Panc1 (cell line): ENCODE measurements at regions not wholly inside any gene's neighbourhood (a gene's known extent, or its start where the extent isn't known, plus 50 kb on each side); places are given as distances from the start of the nearest gene placed in this dataset.

Experiments used
- ATAC-seq: fragments of 200-7000 bp; cut with Tn5 transposase; 2 replicates; pipeline ENCODE4 v1.9.1; 2020; ENCODE audit warnings: mild to moderate bottlenecking, moderate library complexity
- BruUV-seq: library from RNA; stranded (reverse); fragments of 400-500 nt; replicated peaks from 2 replicates; lab custom pipeline; 2021; lab: Mats Ljungman, UMichigan
- CTCF ChIA-PET: fragments of 300-600 bp; sonication (Branson Sonifier 250); formaldehyde crosslinking; loops from one replicate; lab custom pipeline; 2022; ENCODE audit warnings: antibody characterized with exemption; lab: Charles Lee
- POLR2A ChIA-PET: fragments of 300-600 bp; sonication (Branson Sonifier 250); formaldehyde crosslinking; loops from one replicate; lab custom pipeline; 2022; ENCODE audit warnings: antibody characterized with exemption; lab: Charles Lee
- DNase-seq: peaks from one replicate; pipeline ENCODE4 v3.0.0-alpha.2; 2010; ENCODE audit warnings: low read depth, low spot score
- H3K27ac ChIP-seq: 2 replicates; pipeline ENCODE4 v1.5.1; 2011; ENCODE audit warnings: mild to moderate bottlenecking, low read length, inconsistent platforms
- H3K27me3 ChIP-seq: fragments of 200-500 bp; sonication (Bioruptor generic); 2 replicates; pipeline ENCODE4 v1.6.0; 2014; ENCODE audit warnings: low read length, inconsistent platforms; ENCODE audit not compliant: control insufficient read depth, insufficient read depth
- H3K36me3 ChIP-seq: fragments of 200-500 bp; sonication (Bioruptor generic); 2 replicates; pipeline ENCODE4 v1.5.1; 2014; ENCODE audit warnings: inconsistent platforms, mild to moderate bottlenecking, low read length, moderate library complexity; ENCODE audit not compliant: control insufficient read depth, insufficient read depth
- H3K4me1 ChIP-seq: 2 replicates; pipeline ENCODE4 v1.5.1; 2011; ENCODE audit warnings: inconsistent platforms, mild to moderate bottlenecking, low read length, moderate library complexity; ENCODE audit not compliant: control insufficient read depth, insufficient read depth
- H3K4me3 ChIP-seq, 2 experiments: 2 replicates each; pipeline ENCODE4 v1.5.1; 2011 to 2012; ENCODE audit warnings: low read depth in 2 of 2, low read length in 2 of 2, mild to moderate bottlenecking in 2 of 2, inconsistent platforms in 1 of 2, moderate library complexity in 1 of 2
- H3K9me3 ChIP-seq: fragments of 200-500 bp; sonication (Bioruptor generic); 2 replicates; pipeline ENCODE4 v1.5.1; 2014; ENCODE audit warnings: low read depth, mild to moderate bottlenecking, inconsistent platforms, low read length, moderate library complexity; ENCODE audit not compliant: control insufficient read depth, insufficient read depth
- POLR2AphosphoS5 ChIP-seq: IDR thresholded peaks from 2 replicates; pipeline ENCODE4 v1.6.1; 2012; ENCODE audit warnings: mild to moderate bottlenecking, low read depth, low read length, moderate library complexity
- SIN3A ChIP-seq: IDR thresholded peaks from 2 replicates; pipeline ENCODE4 v1.6.1; 2012; ENCODE audit warnings: low read depth, mild to moderate bottlenecking, low read length, moderate library complexity, borderline replicate concordance; ENCODE audit not compliant: insufficient read depth
- TCF7L2 ChIP-seq: IDR thresholded peaks from 2 replicates; pipeline ENCODE4 v1.6.1; 2011; ENCODE audit warnings: mild to moderate bottlenecking, low read depth, low read length, inconsistent platforms
- in situ Hi-C: cut with HindIII; loops from 2 replicates; pipeline ENCODE4 v1.10.0; 2016; ENCODE audit warnings: low sequenced_read_pairs, low pct_unique_long_range_greater_than_20kb
- intact Hi-C: fragments of 100-400 bp; cut with micrococcal nuclease; formaldehyde crosslinking; loops from one replicate; pipeline ENCODE4 v1.10.0; 2022; ENCODE audit not compliant: unreplicated experiment
- TF ChIP-seq, protein P1 (sequence below), 2 experiments: IDR thresholded peaks; 2 replicates each; pipeline ENCODE4 v1.6.1; 2011 to 2012; ENCODE audit warnings: low read depth in 2 of 2, control low read depth in 1 of 2, low read length in 1 of 2, mild to moderate bottlenecking in 1 of 2, moderate library complexity in 1 of 2; ENCODE audit not compliant: insufficient read depth in 1 of 2
- TF ChIP-seq, protein P2 (sequence below): fragments of 450-650 bp; IDR thresholded peaks from 2 replicates; pipeline ENCODE4 v1.5.1; 2017; ENCODE audit warnings: mild to moderate bottlenecking

DNA sequence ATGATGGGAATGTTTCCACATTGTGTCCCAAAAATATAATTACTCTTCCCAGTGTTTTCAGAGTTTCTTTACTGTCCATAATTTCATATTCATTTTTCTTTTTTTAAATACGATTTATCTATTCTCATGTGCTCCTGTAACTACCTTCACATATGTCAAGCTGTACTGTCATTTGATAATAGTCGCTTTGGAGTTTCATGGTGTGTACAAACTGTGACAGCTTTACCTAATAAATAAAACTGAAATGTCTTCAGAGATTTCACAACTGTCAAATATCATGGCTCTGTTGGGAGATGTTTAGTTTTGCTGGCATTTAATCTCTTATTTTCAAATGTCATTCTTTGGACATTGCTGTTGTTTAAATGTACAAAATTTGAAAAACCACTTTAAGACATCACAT is 450.2 kb downstream of the TLL1 start:
- CTCF ChIA-PET, result no interaction called here
- POLR2A ChIA-PET, result no interaction called here
- Histone ChIP-seq H3K4me3 (no peak overlapping the region), H3K9me3 (no peaks in the 10 kb centered on the region), H3K4me1 (no peaks in the 10 kb centered on the region), H3K27ac (no peak overlapping the region), H3K36me3 (no peaks in the 10 kb centered on the region), H3K27me3 (no peaks in the 10 kb centered on the region)
- ATAC-seq, result no peak
- intact Hi-C loops (no loop called here), in situ Hi-C loops (no loop called here)
- TF ChIP-seq, protein P1, sequence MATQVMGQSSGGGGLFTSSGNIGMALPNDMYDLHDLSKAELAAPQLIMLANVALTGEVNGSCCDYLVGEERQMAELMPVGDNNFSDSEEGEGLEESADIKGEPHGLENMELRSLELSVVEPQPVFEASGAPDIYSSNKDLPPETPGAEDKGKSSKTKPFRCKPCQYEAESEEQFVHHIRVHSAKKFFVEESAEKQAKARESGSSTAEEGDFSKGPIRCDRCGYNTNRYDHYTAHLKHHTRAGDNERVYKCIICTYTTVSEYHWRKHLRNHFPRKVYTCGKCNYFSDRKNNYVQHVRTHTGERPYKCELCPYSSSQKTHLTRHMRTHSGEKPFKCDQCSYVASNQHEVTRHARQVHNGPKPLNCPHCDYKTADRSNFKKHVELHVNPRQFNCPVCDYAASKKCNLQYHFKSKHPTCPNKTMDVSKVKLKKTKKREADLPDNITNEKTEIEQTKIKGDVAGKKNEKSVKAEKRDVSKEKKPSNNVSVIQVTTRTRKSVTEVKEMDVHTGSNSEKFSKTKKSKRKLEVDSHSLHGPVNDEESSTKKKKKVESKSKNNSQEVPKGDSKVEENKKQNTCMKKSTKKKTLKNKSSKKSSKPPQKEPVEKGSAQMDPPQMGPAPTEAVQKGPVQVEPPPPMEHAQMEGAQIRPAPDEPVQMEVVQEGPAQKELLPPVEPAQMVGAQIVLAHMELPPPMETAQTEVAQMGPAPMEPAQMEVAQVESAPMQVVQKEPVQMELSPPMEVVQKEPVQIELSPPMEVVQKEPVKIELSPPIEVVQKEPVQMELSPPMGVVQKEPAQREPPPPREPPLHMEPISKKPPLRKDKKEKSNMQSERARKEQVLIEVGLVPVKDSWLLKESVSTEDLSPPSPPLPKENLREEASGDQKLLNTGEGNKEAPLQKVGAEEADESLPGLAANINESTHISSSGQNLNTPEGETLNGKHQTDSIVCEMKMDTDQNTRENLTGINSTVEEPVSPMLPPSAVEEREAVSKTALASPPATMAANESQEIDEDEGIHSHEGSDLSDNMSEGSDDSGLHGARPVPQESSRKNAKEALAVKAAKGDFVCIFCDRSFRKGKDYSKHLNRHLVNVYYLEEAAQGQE (IDR thresholded peaks at IDR 0.05; ENCODE audit: insufficient read depth in 1 of 2, low read depth in 2 of 2, low read length in 1 of 2), result no peak
- TF ChIP-seq TCF7L2, result no peak
- TF ChIP-seq SIN3A, result no peak
- no peak for TF ChIP-seq POLR2AphosphoS5
- TF ChIP-seq, protein P2, sequence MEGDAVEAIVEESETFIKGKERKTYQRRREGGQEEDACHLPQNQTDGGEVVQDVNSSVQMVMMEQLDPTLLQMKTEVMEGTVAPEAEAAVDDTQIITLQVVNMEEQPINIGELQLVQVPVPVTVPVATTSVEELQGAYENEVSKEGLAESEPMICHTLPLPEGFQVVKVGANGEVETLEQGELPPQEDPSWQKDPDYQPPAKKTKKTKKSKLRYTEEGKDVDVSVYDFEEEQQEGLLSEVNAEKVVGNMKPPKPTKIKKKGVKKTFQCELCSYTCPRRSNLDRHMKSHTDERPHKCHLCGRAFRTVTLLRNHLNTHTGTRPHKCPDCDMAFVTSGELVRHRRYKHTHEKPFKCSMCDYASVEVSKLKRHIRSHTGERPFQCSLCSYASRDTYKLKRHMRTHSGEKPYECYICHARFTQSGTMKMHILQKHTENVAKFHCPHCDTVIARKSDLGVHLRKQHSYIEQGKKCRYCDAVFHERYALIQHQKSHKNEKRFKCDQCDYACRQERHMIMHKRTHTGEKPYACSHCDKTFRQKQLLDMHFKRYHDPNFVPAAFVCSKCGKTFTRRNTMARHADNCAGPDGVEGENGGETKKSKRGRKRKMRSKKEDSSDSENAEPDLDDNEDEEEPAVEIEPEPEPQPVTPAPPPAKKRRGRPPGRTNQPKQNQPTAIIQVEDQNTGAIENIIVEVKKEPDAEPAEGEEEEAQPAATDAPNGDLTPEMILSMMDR, result no peak
- BruUV-seq, result no TSS peak
- DNase-seq, result no peak

DNA sequence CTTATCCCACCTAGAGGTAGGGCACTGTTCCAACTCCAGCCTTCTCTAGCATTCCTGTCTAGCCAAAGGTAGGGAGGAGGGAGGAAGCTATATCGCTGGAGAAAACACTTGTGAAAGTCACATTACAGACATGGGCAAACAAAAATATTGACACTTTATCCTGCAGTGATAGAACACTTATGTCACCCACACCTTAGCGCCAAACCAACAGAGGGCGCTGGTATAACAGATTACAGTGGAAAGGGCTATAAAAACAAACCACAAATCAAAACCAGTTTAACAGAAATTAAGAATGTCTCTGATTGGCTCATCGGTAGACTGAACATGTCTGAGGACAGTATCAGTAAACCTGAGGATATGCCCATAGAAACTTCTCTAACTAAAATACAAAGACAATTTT is 451.3 kb downstream of the TLL1 start:
- no TSS peak for BruUV-seq
- no peak for DNase-seq
- Histone ChIP-seq H3K4me3 (no peak overlapping the region), H3K27me3 (no peaks in the 10 kb centered on the region), H3K36me3 (no peaks in the 10 kb centered on the region), H3K27ac (no peak overlapping the region), H3K4me1 (no peaks in the 10 kb centered on the region), H3K9me3 (no peaks in the 10 kb centered on the region)
- CTCF ChIA-PET, result no interaction called here
- TF ChIP-seq TCF7L2 (no peak), SIN3A (no peak)
- TF ChIP-seq, protein P2, result peak; percentile 52
- TF ChIP-seq, protein P1 (IDR thresholded peaks at IDR 0.05; ENCODE audit: insufficient read depth in 1 of 2, low read depth in 2 of 2, low read length in 1 of 2), result no peak
- POLR2A ChIA-PET, result no interaction called here
- intact Hi-C loops (no loop called here), in situ Hi-C loops (no loop called here)
- ATAC-seq, result no peak
